PFSK-1 (cell line): ENCODE measurements at regions not wholly inside any gene's neighbourhood (a gene's known extent, or its start where the extent isn't known, plus 50 kb on each side); places are given as distances from the start of the nearest gene placed in this dataset.

Source experiments
- FOXP2 ChIP-seq: optimal IDR thresholded peaks from 2 replicates; pipeline ENCODE3; 2011; ENCODE audit warnings: borderline replicate concordance, control low read depth, inconsistent platforms; ENCODE audit not compliant: insufficient read depth; ENCODE audit errors: extremely low read length, extremely low read depth
- TAF1 ChIP-seq: IDR thresholded peaks from 2 replicates; pipeline ENCODE4 v1.6.1; 2012; ENCODE audit warnings: low read length, control low read depth, borderline replicate concordance; ENCODE audit not compliant: insufficient read depth
- TF ChIP-seq, protein P1 (sequence below), 2 experiments: IDR thresholded peaks; 2 replicates each; pipeline versions ENCODE4 v1.6.1 to v1.8.0; 2011 to 2012; ENCODE audit warnings: low read depth in 2 of 2, low read length in 2 of 2, control low read depth in 1 of 2, inconsistent platforms in 1 of 2, mild to moderate bottlenecking in 1 of 2, moderate library complexity in 1 of 2; ENCODE audit not compliant: insufficient read depth in 1 of 2

DNA sequence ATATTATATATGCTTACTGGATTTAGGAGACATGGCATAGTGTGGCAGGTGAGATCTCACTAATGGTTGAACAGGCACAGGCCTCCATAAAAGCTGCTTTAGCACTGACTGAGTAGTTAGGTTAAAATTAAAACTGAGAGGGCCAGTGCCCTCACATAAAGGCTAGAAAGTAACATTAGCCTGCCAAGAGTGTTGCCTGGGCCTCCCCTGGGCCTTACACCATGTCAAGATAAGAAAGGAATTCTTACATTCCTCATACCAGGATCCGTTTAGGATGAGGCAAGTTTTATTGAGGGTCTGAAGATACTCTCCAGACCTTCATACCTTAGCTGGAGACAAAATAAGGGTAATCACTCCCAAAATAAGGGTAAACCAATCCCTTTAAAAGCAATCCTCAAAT lies 1011.8 kb downstream of the PLA2G4A start:
- TF ChIP-seq TAF1 (no peak), FOXP2 (no peak)
- TF ChIP-seq, protein P1, sequence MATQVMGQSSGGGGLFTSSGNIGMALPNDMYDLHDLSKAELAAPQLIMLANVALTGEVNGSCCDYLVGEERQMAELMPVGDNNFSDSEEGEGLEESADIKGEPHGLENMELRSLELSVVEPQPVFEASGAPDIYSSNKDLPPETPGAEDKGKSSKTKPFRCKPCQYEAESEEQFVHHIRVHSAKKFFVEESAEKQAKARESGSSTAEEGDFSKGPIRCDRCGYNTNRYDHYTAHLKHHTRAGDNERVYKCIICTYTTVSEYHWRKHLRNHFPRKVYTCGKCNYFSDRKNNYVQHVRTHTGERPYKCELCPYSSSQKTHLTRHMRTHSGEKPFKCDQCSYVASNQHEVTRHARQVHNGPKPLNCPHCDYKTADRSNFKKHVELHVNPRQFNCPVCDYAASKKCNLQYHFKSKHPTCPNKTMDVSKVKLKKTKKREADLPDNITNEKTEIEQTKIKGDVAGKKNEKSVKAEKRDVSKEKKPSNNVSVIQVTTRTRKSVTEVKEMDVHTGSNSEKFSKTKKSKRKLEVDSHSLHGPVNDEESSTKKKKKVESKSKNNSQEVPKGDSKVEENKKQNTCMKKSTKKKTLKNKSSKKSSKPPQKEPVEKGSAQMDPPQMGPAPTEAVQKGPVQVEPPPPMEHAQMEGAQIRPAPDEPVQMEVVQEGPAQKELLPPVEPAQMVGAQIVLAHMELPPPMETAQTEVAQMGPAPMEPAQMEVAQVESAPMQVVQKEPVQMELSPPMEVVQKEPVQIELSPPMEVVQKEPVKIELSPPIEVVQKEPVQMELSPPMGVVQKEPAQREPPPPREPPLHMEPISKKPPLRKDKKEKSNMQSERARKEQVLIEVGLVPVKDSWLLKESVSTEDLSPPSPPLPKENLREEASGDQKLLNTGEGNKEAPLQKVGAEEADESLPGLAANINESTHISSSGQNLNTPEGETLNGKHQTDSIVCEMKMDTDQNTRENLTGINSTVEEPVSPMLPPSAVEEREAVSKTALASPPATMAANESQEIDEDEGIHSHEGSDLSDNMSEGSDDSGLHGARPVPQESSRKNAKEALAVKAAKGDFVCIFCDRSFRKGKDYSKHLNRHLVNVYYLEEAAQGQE (IDR thresholded peaks at IDR 0.05; ENCODE audit: insufficient read depth in 1 of 2, low read depth in 2 of 2, low read length in 2 of 2), result no peak
